Transverse colon (tissue), 4 donors: ENCODE measurements at regions not wholly inside any gene's neighbourhood (a gene's known extent, or its start where the extent isn't known, plus 50 kb on each side); places are given as distances from the start of the nearest gene placed in this dataset.

Experiments
- CTCF ChIP-seq, 5 experiments: fragments of 200-600 bp in 3 of 5; fragments of 450-650 bp in 2 of 5; sonication (generic) in 3 of 5; IDR thresholded peaks; 1 replicate in 2 of 5; 2 replicates in 3 of 5; pipeline ENCODE4 v1.5.1; 2016 to 2017; ENCODE audit warnings: antibody characterized with exemption in 5 of 5, inconsistent platforms in 3 of 5, mild to moderate bottlenecking in 2 of 5, moderate library complexity in 1 of 5
- POLR2A ChIP-seq: fragments of 450-650 bp; IDR thresholded peaks from one replicate; pipeline ENCODE4 v1.6.1; 2016; ENCODE audit warnings: antibody characterized with exemption, mild to moderate bottlenecking, moderate library complexity
- POLR2AphosphoS5 ChIP-seq, 3 donors: sonication (generic); formaldehyde crosslinking; IDR thresholded peaks; one replicate each; pipeline ENCODE4 v1.6.1; 2016; ENCODE audit warnings: antibody characterized with exemption in 3 of 3

DNA sequence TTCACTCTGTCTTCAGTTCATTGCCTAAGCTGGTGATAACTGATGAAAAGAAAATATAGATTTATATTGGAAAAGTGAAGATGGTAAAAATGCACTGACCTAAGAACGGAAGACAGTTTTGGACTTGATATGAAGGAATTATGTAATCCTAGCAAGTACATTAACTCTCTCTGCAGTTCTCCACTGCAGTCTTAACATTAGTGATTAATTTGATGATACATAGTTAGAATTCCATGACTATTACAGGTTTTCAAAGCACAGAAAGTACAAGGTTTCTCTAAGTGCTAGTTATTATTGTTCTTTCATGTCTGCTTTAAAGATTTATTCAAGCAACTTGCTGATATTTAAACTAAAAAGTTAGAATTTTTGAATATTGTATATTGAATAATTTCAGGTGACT is 1591.7 kb upstream of the ADGRL3 start:
- no peak for TF ChIP-seq CTCF (IDR thresholded peaks at IDR 0.05)
- TF ChIP-seq POLR2A = no peak
- no peak for TF ChIP-seq POLR2AphosphoS5 (IDR thresholded peaks at IDR 0.05)
